IPS-NIHi7 (cell line): ENCODE measurements at regions not wholly inside any gene's neighbourhood (a gene's known extent, or its start where the extent isn't known, plus 50 kb on each side); places are given as distances from the start of the nearest gene placed in this dataset.
"Not testable (repeated sequence)": the region's sequence is repeated elsewhere in the genome, so short reads cannot be mapped to it uniquely, and the experiment has no call there.

ENCODE experiments used
- DNase-seq: peaks from one replicate; pipeline ENCODE4 v3.0.0; 2012; ENCODE audit warnings: mixed read lengths; ENCODE audit errors: extremely low spot score

- DNase-seq = no peak
These were observed 125.7 kb upstream of the MTHFD1L start for GRCh38 chr6:150739711-150740349.

- DNase-seq = no peak
These were observed 125.0 kb upstream of the MTHFD1L start for GRCh38 chr6:150740453-150740852.

GRCh38 chr6:150741633-150742200 lies 123.8 kb upstream of the MTHFD1L start:
- DNase-seq = peak; percentile 37

- no peak for DNase-seq
These were observed 120.8 kb upstream of the MTHFD1L start for GRCh38 chr6:150744522-150745260.

GRCh38 chr6:150745896-150746295 lies 119.6 kb upstream of the MTHFD1L start:
- no peak for DNase-seq

GRCh38 chr6:150747155-150747554 lies 118.3 kb upstream of the MTHFD1L start:
- DNase-seq = no peak

- no peak for DNase-seq
These were observed 116.3 kb upstream of the MTHFD1L start for GRCh38 chr6:150749091-150749670.

GRCh38 chr6:150751296-150751695 lies 114.2 kb upstream of the MTHFD1L start:
- DNase-seq = no peak

GRCh38 chr6:150752409-150752808 lies 113.1 kb upstream of the MTHFD1L start:
- DNase-seq = no peak

GRCh38 chr6:150753371-150754064 lies 112.0 kb upstream of the MTHFD1L start:
- DNase-seq = peak; percentile 43

GRCh38 chr6:150755042-150755441 lies 110.5 kb upstream of the MTHFD1L start:
- no peak for DNase-seq

GRCh38 chr6:150755524-150755923 lies 110.0 kb upstream of the MTHFD1L start:
- DNase-seq = no peak

- no peak for DNase-seq
These were observed 109.3 kb upstream of the MTHFD1L start for GRCh38 chr6:150756173-150756572.

GRCh38 chr6:150757807-150758206 lies 107.7 kb upstream of the MTHFD1L start:
- not testable (repeated sequence) for DNase-seq

- DNase-seq = no peak
These were observed 106.0 kb upstream of the MTHFD1L start for GRCh38 chr6:150759483-150759882.

GRCh38 chr6:150761771-150762170 lies 103.7 kb upstream of the MTHFD1L start:
- no peak for DNase-seq

- DNase-seq = no peak
These were observed 101.0 kb upstream of the MTHFD1L start for GRCh38 chr6:150764334-150765066.

- no peak for DNase-seq
These were observed 100.3 kb upstream of the MTHFD1L start for GRCh38 chr6:150765067-150765764.

- DNase-seq = no peak
These were observed 99.1 kb upstream of the MTHFD1L start for GRCh38 chr6:150766201-150766997.

GRCh38 chr6:150767161-150767560 lies 98.3 kb upstream of the MTHFD1L start:
- DNase-seq = no peak
